Vagina (tissue), 2 donors: ENCODE measurements at regions not wholly inside any gene's neighbourhood (a gene's known extent, or its start where the extent isn't known, plus 50 kb on each side); places are given as distances from the start of the nearest gene placed in this dataset.
"Not testable (repeated sequence)": the region's sequence is repeated elsewhere in the genome, so short reads cannot be mapped to it uniquely, and the experiment has no call there.

Experiments used
- DNase-seq, 2 donors: peaks; one replicate each; pipeline ENCODE4 v3.0.0-alpha.2; 2017; ENCODE audit errors: extremely low spot score in 2 of 2
- H3K27ac ChIP-seq: fragments of 200-600 bp; sonication (generic); one replicate; pipeline ENCODE4 v1.5.1; 2019
- H3K27me3 ChIP-seq: fragments of 200-600 bp; sonication (generic); one replicate; pipeline ENCODE4 v1.5.1; 2019
- H3K36me3 ChIP-seq, 2 donors: fragments of 200-600 bp; sonication (generic); one replicate each; pipeline ENCODE4 v1.5.1; 2017 to 2019
- H3K4me1 ChIP-seq: fragments of 200-600 bp; sonication (generic); one replicate; pipeline ENCODE4 v1.5.1; 2019
- H3K4me3 ChIP-seq, 2 donors: fragments of 200-600 bp; sonication (generic); 1 replicate in 1 of 2; 2 replicates in 1 of 2; pipeline ENCODE4 v1.5.1; 2016 to 2019
- H3K9me3 ChIP-seq: fragments of 200-600 bp; sonication (generic); one replicate; pipeline ENCODE4 v1.5.1; 2019
- POLR2A ChIP-seq, 2 donors: fragments of 450-650 bp; IDR thresholded peaks; one replicate each; pipeline ENCODE4 v1.6.1; 2017; ENCODE audit warnings: antibody characterized with exemption in 2 of 2, mild to moderate bottlenecking in 2 of 2, moderate library complexity in 2 of 2
- POLR2AphosphoS5 ChIP-seq, 2 donors: sonication (generic); formaldehyde crosslinking; IDR thresholded peaks; one replicate each; pipeline ENCODE4 v1.9.0; 2017; ENCODE audit warnings: antibody characterized with exemption in 2 of 2, mild to moderate bottlenecking in 2 of 2, low read depth in 1 of 2; ENCODE audit not compliant: insufficient read depth in 1 of 2
- intact Hi-C: fragments of 100-400 bp; cut with DNase I; formaldehyde crosslinking; loops from one replicate; pipeline ENCODE4 v1.15.1; 2023
- TF ChIP-seq, protein P1 (sequence below), 3 experiments: fragments of 450-650 bp in 2 of 3; fragments of 200-600 bp in 1 of 3; sonication (generic) in 1 of 3; IDR thresholded peaks; one replicate each; pipeline ENCODE4 v1.5.1; 2017 to 2019; ENCODE audit warnings: antibody characterized with exemption in 3 of 3, mild to moderate bottlenecking in 2 of 3, moderate library complexity in 2 of 3

DNA sequence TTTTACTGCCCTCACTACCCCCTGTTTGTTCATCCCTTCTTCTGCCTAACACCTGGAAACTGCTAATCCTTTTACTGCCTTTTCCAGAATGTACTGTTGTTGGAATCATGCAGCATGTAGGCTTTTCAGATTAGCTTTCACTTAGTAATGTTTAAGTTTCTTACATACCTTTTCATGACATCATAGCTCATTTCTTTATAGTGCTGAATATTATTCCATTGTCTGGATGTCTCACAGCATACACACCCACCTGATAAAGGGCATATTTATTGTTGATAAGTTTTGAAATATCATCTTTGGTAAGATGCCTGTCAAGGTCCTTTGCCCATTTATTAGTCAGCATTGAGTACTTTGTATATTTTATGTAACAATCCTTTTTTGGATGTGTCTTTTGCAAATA is 588.2 kb upstream of the NRSN1 start:
- intact Hi-C loops, result no loop called here
- Histone ChIP-seq H3K36me3 (no peaks in the 10 kb centered on the region), H3K4me1 (no peaks in the 10 kb centered on the region), H3K27ac (no peak overlapping the region), H3K9me3 (no peaks in the 10 kb centered on the region), H3K27me3 (no peaks in the 10 kb centered on the region), H3K4me3 (no peak overlapping the region)
- no peak for DNase-seq
- TF ChIP-seq POLR2A (IDR thresholded peaks at IDR 0.05), result no peak
- TF ChIP-seq POLR2AphosphoS5 (IDR thresholded peaks at IDR 0.05; ENCODE audit: insufficient read depth in 1 of 2, low read depth in 1 of 2), result no peak
- TF ChIP-seq, protein P1, sequence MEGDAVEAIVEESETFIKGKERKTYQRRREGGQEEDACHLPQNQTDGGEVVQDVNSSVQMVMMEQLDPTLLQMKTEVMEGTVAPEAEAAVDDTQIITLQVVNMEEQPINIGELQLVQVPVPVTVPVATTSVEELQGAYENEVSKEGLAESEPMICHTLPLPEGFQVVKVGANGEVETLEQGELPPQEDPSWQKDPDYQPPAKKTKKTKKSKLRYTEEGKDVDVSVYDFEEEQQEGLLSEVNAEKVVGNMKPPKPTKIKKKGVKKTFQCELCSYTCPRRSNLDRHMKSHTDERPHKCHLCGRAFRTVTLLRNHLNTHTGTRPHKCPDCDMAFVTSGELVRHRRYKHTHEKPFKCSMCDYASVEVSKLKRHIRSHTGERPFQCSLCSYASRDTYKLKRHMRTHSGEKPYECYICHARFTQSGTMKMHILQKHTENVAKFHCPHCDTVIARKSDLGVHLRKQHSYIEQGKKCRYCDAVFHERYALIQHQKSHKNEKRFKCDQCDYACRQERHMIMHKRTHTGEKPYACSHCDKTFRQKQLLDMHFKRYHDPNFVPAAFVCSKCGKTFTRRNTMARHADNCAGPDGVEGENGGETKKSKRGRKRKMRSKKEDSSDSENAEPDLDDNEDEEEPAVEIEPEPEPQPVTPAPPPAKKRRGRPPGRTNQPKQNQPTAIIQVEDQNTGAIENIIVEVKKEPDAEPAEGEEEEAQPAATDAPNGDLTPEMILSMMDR (IDR thresholded peaks at IDR 0.05), result no peak

DNA sequence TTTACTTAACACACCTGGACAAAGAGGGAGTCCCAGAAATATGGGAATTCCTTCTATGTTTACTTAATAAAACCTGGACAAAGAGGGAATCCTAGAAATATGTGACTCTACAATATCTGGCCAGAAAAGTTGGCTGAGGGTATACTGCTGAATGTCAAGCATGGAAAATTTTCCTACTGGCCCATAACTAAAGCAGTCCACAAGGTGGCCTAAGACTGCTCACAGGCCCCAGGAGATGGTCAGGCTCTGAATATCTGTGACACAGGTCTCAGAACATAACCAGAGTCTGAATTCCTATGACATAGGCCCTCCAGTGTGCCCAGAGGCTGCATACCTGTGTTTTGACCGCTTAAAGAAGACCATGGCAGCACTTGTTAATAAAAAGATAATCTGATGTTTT is 578.2 kb upstream of the NRSN1 start:
- TF ChIP-seq, protein P1 (IDR thresholded peaks at IDR 0.05), result no peak
- TF ChIP-seq POLR2A (IDR thresholded peaks at IDR 0.05) (no peak), POLR2AphosphoS5 (IDR thresholded peaks at IDR 0.05; ENCODE audit: insufficient read depth in 1 of 2, low read depth in 1 of 2) (no peak)
- Histone ChIP-seq H3K4me3 (no peak overlapping the region), H3K27ac (no peak overlapping the region), H3K9me3 (no peaks in the 10 kb centered on the region), H3K27me3 (no peaks in the 10 kb centered on the region), H3K4me1 (no peaks in the 10 kb centered on the region), H3K36me3 (no peaks in the 10 kb centered on the region)
- no peak for DNase-seq
- intact Hi-C loops, result no loop called here

DNA sequence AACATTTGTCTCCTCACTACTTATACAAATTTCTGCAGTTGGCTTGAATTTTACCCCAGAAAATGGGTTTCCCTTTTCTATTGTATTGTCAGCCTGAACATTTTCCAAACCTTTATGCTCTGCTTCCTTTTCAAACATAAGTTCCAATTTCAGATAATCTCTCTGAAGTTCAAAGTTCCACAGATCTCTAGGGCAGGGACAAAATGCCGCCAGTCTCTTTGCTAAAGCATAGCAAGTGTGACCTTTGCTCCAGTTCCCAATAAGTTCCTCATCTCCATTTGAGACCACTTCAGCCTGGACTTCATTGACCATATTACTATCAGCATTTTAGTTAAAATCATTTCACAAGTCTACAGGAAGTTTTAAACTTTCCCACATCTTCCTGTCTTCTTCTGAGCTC is 571.1 kb upstream of the NRSN1 start:
- H3K9me3 ChIP-seq, H3K36me3 ChIP-seq, DNase-seq, intact Hi-C loops, H3K4me1 ChIP-seq, H3K27me3 ChIP-seq, H3K27ac ChIP-seq, H3K4me3 ChIP-seq: not testable (repeated sequence)

DNA sequence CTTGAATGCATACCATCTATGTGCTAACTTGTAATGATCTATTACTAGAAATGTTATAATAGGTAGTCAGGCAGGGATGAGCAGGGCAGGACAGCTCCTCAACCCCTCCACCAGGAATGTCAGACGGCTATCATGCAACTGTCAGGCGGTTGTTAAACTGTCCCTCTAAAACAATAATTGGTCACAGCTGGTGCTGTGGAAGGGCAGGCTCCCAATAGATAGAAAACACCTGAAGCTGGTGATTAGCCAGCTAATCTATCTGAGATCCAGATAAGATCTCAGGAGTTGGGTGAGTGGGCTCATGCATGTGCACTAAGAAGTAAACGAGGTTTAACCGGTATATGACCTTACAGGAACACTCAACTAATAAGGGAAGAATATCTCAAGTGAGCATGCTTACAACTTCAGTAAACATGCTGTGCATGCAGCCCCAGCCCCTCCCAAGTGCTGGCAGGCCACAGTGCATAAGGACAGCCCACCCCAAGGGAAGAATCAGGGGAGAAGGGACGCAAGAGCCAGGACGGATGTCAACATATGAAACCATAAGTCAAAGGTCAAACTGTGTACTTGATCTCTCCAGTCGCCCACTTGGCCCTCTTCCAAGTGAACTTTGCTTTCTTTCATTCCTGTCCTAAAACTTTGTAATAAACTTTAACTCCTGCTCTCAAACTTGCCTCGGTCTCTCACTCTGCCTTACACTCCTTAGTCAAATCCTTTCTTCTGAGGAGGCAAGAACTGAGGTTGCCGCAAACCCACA is 566.2 kb upstream of the NRSN1 start:
- Histone ChIP-seq H3K27ac (no peak overlapping the region), H3K36me3 (no peaks in the 10 kb centered on the region), H3K4me3 (no peak overlapping the region), H3K9me3 (no peaks in the 10 kb centered on the region), H3K27me3 (no peaks in the 10 kb centered on the region), H3K4me1 (no peaks in the 10 kb centered on the region)
- TF ChIP-seq, protein P1 (IDR thresholded peaks at IDR 0.05), result no peak
- no peak for TF ChIP-seq POLR2A (IDR thresholded peaks at IDR 0.05)
- TF ChIP-seq POLR2AphosphoS5 (IDR thresholded peaks at IDR 0.05; ENCODE audit: insufficient read depth in 1 of 2, low read depth in 1 of 2), result no peak
- no peak for DNase-seq
- intact Hi-C loops, result no loop called here

DNA sequence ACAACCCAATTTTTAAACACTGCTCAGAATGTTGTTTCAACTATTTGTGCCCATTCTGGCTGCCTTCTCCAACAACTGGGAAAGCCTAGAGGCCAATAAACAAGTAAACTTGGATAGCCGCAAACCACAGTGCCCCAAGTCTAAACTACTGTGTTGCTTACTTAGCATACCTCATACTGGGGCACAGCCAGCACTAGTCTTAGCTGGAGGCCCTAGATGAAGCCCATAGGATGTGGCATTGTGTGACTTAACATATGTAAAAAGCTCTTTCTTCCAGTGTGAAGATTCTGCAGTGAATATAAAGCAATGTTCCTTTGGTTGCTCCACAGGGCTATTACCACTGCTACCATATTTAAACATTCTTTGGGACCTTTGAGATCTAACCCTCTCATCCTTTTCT is 564.3 kb upstream of the NRSN1 start:
- Histone ChIP-seq H3K9me3 (no peaks in the 10 kb centered on the region), H3K27ac (no peak overlapping the region), H3K36me3 (no peaks in the 10 kb centered on the region), H3K4me1 (no peaks in the 10 kb centered on the region), H3K4me3 (no peak overlapping the region), H3K27me3 (no peaks in the 10 kb centered on the region)
- no peak for DNase-seq
- TF ChIP-seq POLR2A (IDR thresholded peaks at IDR 0.05) (no peak), POLR2AphosphoS5 (IDR thresholded peaks at IDR 0.05; ENCODE audit: insufficient read depth in 1 of 2, low read depth in 1 of 2) (no peak)
- TF ChIP-seq, protein P1 (IDR thresholded peaks at IDR 0.05), result no peak
- intact Hi-C loops, result no loop called here
